GM10266 (cell line): ENCODE measurements at regions not wholly inside any gene's neighbourhood (a gene's known extent, or its start where the extent isn't known, plus 50 kb on each side); places are given as distances from the start of the nearest gene placed in this dataset.

Experiments used
- DNase-seq: peaks from one replicate; pipeline ENCODE4 v3.0.0; 2012; ENCODE audit errors: extremely low spot score
- CTCF ChIP-seq: IDR thresholded peaks from 2 replicates; pipeline ENCODE4 v1.5.1; 2012; ENCODE audit warnings: mild to moderate bottlenecking, low read depth; ENCODE audit not compliant: control insufficient read depth, insufficient read depth; ENCODE audit errors: missing control alignments

GRCh38 chr4:84441758-84442377 lies 57.2 kb downstream of the NKX6-1 start:
- no peak for DNase-seq
- no peak for TF ChIP-seq CTCF

GRCh38 chr4:84439996-84440395 lies 59.1 kb downstream of the NKX6-1 start:
- TF ChIP-seq CTCF: no peak
- no peak for DNase-seq

GRCh38 chr4:84436812-84437211 lies 62.3 kb downstream of the NKX6-1 start:
- no peak for TF ChIP-seq CTCF
- DNase-seq: no peak

GRCh38 chr4:84434344-84434743 lies 64.7 kb downstream of the NKX6-1 start:
- no peak for TF ChIP-seq CTCF
- DNase-seq: no peak

GRCh38 chr4:84433633-84434222 lies 65.4 kb downstream of the NKX6-1 start:
- TF ChIP-seq CTCF: no peak
- no peak for DNase-seq

GRCh38 chr4:84432713-84433112 lies 66.4 kb downstream of the NKX6-1 start:
- no peak for TF ChIP-seq CTCF

DNA sequence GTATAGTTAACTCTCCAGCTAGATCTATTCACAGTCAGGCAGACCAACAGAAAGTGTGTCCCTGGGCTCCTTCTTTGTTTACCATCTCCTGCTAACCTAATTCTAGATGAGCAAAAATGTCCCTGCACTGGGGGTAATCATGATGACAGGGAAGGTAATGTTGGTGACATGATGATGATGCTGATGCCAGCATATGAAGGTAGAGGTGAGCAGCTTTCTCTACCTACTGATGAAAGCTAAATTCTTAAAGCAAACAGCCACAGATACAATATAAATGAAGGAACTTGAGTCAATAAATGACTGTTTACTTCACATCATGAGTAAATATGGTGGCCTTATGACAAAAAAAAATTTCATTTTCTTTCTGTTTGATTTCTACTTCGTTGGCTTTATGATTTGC lies 78.5 kb downstream of the NKX6-1 start:
- no peak for DNase-seq
- TF ChIP-seq CTCF: no peak

More at GRCh38 chr4:84432713-84433112, 66.4 kb downstream of the NKX6-1 start:
- DNase-seq: no peak
